Pancreas (tissue), 10 donors: ENCODE measurements at regions not wholly inside any gene's neighbourhood (a gene's known extent, or its start where the extent isn't known, plus 50 kb on each side); places are given as distances from the start of the nearest gene placed in this dataset.

Experiments used
- ATAC-seq, 4 donors: fragments of 200-7000 bp; cut with Tn5 transposase; one replicate each; pipeline versions ENCODE4 v1.8.0 to v1.9.1; 2020; ENCODE audit warnings: mild to moderate bottlenecking in 4 of 4, moderate library complexity in 4 of 4
- DNase-seq, 6 donors: peaks; one replicate each; pipeline ENCODE4 v3.0.0-alpha.2; 2020
- FAIRE-seq: peaks from 2 replicates; lab custom pipeline; 2012; peaks lifted over from hg19 to GRCh38; lab: Jason Lieb, UNC
- H3K27ac ChIP-seq, 4 donors: fragments of 200-600 bp; sonication (generic); 1 replicate in 3 of 4; 2 replicates in 1 of 4; pipeline versions ENCODE4 v1.5.0 to v1.8.0; 2020
- H3K27me3 ChIP-seq, 4 donors: fragments of 200-600 bp; one replicate each; pipeline ENCODE4 v1.8.0; 2021
- H3K36me3 ChIP-seq, 3 donors: fragments of 200-600 bp; sonication (generic) in 1 of 3; one replicate each; pipeline versions ENCODE4 v1.5.0 to v1.8.0; 2020 to 2021
- H3K4me1 ChIP-seq, 3 donors: fragments of 200-600 bp; one replicate each; pipeline ENCODE4 v1.8.0; 2021
- H3K4me3 ChIP-seq, 4 donors: fragments of 200-600 bp; sonication (generic) in 2 of 4; one replicate each; pipeline versions ENCODE4 v1.5.0 to v1.8.0; 2020 to 2021
- H3K9me3 ChIP-seq, 4 donors: fragments of 200-600 bp; one replicate each; pipeline ENCODE4 v1.8.0; 2021
- CTCF ChIP-seq, 4 donors: fragments of 200-600 bp; sonication (generic) in 3 of 4; IDR thresholded peaks; one replicate each; pipeline versions ENCODE4 v1.5.0 to v1.8.0; 2021; ENCODE audit warnings: antibody characterized with exemption in 4 of 4
- WGBS, 2 donors: extraction: QIAGEN DNeasy Blood & Tissue Kit; methylation state at CpG; one replicate each; pipeline ENCODE4 v1.1.7; 2013; 5-methylcytosine and 5-hydroxymethylcytosine counted together
- intact Hi-C, 3 donors: fragments of 100-400 bp; cut with DNase I; formaldehyde crosslinking; loops; one replicate each; pipeline versions ENCODE4 v1.11.1 to v1.14.2; 2022
- donor health status: healthy with polysubstance abuse.
- donor health status: DM: no; HTN: no; CAD: no; lungs with moderate emphysema.
- donor health status: DM: no; HTN: no; CAD: no.
- donor health status: control.
- donor health status: control.
- donor health status: Bipolar disorder and iron deficiency.
- donor health status: DM: yes; HTN: yes; CAD: no.
- donor health status: DM: no; HTN: no; CAD: no.
- donor health status: DM: no; HTN: no; CAD: no.
- donor health status: DM: yes; HTN: yes; CAD: no.

- FAIRE-seq: no peak
- no peak for ATAC-seq
- 71 to 86% methylated on average over 9 of the region's 9 CpGs for WGBS, 2 donors
Measured at GRCh38 chr7:41331194-41331593, 371.7 kb downstream of the INHBA start.

GRCh38 chr7:41328544-41328943, 374.3 kb downstream of the INHBA start:
- intact Hi-C loops: no loop called here
- ATAC-seq: no peak
- Histone ChIP-seq H3K4me1 (no peaks in the 10 kb centered on the region), H3K9me3 (no peaks in the 10 kb centered on the region), H3K4me3 (no peak overlapping the region), H3K36me3 (no peaks in the 10 kb centered on the region), H3K27ac (no peak overlapping the region), H3K27me3 (no peaks in the 10 kb centered on the region)
- DNase-seq: no peak
- FAIRE-seq: no peak
- WGBS, 2 donors: 52 to 65% methylated on average over 3 of the region's 3 CpGs
- no peak for TF ChIP-seq CTCF (IDR thresholded peaks at IDR 0.05)

More at GRCh38 chr7:41331194-41331593, 371.7 kb downstream of the INHBA start:
- no peaks in the 10 kb centered on the region for H3K9me3 ChIP-seq
- H3K27ac ChIP-seq: no peak overlapping the region
- TF ChIP-seq CTCF (IDR thresholded peaks at IDR 0.05): no peak
- H3K4me1 ChIP-seq: no peaks in the 10 kb centered on the region
- intact Hi-C loops: no loop called here
- H3K27me3 ChIP-seq: no peaks in the 10 kb centered on the region
- H3K4me3 ChIP-seq: no peak overlapping the region
- no peak for DNase-seq
- no peaks in the 10 kb centered on the region for H3K36me3 ChIP-seq

- Histone ChIP-seq H3K4me3 (no peak overlapping the region), H3K9me3 (no peaks in the 10 kb centered on the region), H3K4me1 (no peaks in the 10 kb centered on the region), H3K27me3 (no peaks in the 10 kb centered on the region), H3K36me3 (no peaks in the 10 kb centered on the region), H3K27ac (no peak overlapping the region)
- FAIRE-seq (no peak), ATAC-seq (no peak), DNase-seq (no peak)
- 45 to 60% methylated on average over 3 of the region's 3 CpGs for WGBS, 2 donors
- intact Hi-C loops: no loop called here
- no peak for TF ChIP-seq CTCF (IDR thresholded peaks at IDR 0.05)
Measured at GRCh38 chr7:41328131-41328530, 374.8 kb downstream of the INHBA start.

DNA sequence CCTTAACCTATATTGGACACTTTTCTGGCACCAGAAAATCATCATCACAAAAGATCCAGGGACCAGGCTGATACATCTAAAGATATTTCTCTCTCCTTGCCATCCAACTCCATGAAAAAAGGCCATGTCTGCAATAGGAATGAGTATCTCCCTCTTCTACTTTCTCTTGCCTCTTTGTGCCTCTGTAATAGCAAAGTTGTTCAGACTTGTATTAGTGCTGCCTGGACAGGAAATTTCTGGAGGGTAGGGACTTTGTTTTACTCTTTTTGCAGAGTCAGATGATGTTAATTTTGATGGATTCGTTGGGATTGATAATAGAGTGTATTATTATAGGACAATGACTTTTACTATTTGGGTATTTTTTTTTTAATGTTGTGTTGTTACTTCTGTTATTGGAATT, 376.3 kb downstream of the INHBA start:
- DNase-seq: no peak

DNA sequence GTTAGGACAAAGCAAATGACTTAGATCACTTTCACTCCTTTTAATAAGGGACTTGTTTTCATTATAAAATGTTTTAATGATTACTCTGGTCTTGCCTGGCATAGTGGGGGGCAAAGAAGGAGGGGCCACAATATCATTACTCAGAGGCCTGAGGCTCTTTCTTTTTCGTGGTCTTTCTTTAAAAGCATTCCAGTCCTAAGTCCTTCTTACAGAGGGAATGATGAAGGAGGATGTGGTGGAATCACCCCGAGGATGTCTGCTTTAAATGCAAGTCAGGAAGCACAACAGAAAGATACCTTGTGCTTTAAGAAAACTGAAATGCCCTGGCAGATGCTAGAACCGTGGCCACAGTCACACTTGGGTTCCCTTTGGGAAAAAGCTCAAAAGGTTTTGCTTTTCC, 379.1 kb downstream of the INHBA start:
- H3K4me1 ChIP-seq: no peaks in the 10 kb centered on the region
- no peaks in the 10 kb centered on the region for H3K27me3 ChIP-seq
- no peak for DNase-seq
- TF ChIP-seq CTCF (IDR thresholded peaks at IDR 0.05): no peak
- no peaks in the 10 kb centered on the region for H3K36me3 ChIP-seq
- ATAC-seq: no peak
- H3K27ac ChIP-seq: no peak overlapping the region
- FAIRE-seq: no peak
- intact Hi-C loops: no loop called here
- no peaks in the 10 kb centered on the region for H3K9me3 ChIP-seq
- 35 to 56% methylated on average over 3 of the region's 3 CpGs for WGBS, 2 donors
- H3K4me3 ChIP-seq: no peak overlapping the region

More for the DNA sequence above, 376.3 kb downstream of the INHBA start:
- WGBS, 2 donors: 32 to 41% methylated on average over 1 of the region's 1 CpG
- H3K27ac ChIP-seq: no peak overlapping the region
- no peaks in the 10 kb centered on the region for H3K9me3 ChIP-seq
- intact Hi-C loops: no loop called here
- no peaks in the 10 kb centered on the region for H3K27me3 ChIP-seq
- no peak for ATAC-seq
- no peak for TF ChIP-seq CTCF (IDR thresholded peaks at IDR 0.05)
- no peak for FAIRE-seq
- no peak overlapping the region for H3K4me3 ChIP-seq
- H3K4me1 ChIP-seq: no peaks in the 10 kb centered on the region
- H3K36me3 ChIP-seq: no peaks in the 10 kb centered on the region
